ENCODE measurements at regions not wholly inside any gene's neighbourhood (a gene's known extent, or its start where the extent isn't known, plus 50 kb on each side); places are given as distances from the start of the nearest gene placed in this dataset.

DNA sequence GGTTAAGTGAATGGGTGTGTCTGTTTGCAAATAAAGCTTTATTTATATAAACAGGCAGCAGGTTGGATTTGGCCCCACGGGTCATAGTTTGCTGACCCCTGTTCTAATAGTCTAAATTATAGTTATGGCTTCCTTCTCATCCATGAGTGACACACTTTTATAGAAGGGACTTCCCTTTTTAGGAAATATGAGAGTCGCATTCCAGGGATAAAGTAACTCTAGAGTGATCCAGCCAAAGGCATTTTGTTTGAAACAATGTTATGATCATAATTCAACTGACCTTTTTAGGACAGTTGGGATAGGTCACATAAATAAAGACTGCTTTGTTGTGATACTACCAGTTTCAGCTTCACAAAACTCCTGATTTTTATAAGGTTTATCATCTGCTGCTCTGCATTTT is 87.9 kb downstream of the ALX1 start:
- no peak for TF ChIP-seq CTCF (IDR thresholded peaks at IDR 0.05; ENCODE audit: unreplicated experiment in 3 of 3)
- Mint-ChIP-seq H3K27ac (no peak overlapping the region), H3K4me1 (peaks cover 9% of the 10 kb centered on the region), H3K4me3 (no peak overlapping the region), H3K27me3 (ENCODE audit: low read depth) (no peaks in the 10 kb centered on the region), H3K36me3 (ENCODE audit: low read depth) (no peaks in the 10 kb centered on the region), H3K9me3 (no peaks in the 10 kb centered on the region)

DNA sequence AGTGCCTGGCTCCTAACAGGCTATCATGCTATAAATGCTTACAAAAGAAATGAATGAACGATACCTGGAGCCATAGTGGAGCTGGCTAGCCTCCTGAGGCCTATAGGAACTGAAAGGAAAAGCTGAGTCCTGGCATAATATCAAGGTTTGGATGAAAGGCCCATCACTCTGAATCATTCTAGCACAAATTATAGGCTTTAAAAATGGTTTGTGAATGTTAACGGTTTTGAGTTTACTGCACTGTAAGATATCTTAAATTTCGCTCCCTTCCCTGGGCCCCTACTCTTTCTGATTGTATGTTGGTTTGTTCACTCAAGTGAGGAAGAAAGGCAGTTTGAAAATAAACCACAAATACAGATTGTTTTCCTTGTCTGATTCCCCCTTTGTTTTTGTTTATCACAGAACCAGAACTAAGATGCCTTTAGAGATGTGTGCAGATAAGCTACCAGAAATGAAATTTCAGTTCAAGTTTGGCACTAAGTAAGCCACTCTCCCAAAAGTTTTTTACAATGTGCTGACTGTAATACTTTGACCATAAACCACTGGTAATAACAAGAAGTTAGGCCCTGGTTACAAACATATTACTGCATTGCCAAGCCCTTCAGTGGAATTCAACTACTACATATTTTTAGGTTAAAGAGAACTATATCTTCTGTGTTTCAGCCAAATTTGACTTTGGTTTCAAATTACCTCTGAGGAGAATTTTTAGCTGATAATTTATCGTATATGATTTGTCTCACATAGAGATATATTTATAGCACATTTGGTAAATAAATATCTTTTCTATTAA is 89.5 kb downstream of the ALX1 start:
- Mint-ChIP-seq H3K9me3 (no peaks in the 10 kb centered on the region), H3K27ac (peak overlapping the region; percentile 83 to 89 (median 84)), H3K4me3 (no peak overlapping the region), H3K4me1 (peaks cover 9% of the 10 kb centered on the region), H3K36me3 (ENCODE audit: low read depth) (no peaks in the 10 kb centered on the region), H3K27me3 (ENCODE audit: low read depth) (no peaks in the 10 kb centered on the region)
- no peak for TF ChIP-seq CTCF (IDR thresholded peaks at IDR 0.05; ENCODE audit: unreplicated experiment in 3 of 3)

DNA sequence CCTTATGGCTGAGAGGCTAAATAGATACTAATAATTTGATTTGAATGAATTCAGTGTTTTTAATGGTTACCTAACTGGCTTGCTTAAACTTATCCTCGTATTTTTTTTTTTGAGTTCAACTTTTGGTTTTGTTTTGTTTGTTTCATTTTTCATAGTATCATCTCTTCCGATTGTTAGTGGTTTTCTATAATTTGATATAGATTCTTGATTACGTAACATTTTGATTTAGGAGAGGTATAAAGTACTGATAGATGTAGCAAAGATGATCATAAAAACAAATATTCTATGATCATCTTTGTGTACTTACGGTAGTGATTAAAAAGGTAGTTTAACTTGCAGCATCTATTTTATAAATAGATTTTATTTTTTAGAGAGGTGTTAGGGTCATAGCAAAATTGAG is 93.0 kb downstream of the ALX1 start:
- Mint-ChIP-seq H3K27me3 (ENCODE audit: low read depth) (no peaks in the 10 kb centered on the region), H3K9me3 (no peaks in the 10 kb centered on the region), H3K36me3 (ENCODE audit: low read depth) (no peaks in the 10 kb centered on the region), H3K4me3 (no peak overlapping the region), H3K4me1 (peaks cover 9% of the 10 kb centered on the region), H3K27ac (no peak overlapping the region)
- TF ChIP-seq CTCF (IDR thresholded peaks at IDR 0.05; ENCODE audit: unreplicated experiment in 3 of 3), result no peak

DNA sequence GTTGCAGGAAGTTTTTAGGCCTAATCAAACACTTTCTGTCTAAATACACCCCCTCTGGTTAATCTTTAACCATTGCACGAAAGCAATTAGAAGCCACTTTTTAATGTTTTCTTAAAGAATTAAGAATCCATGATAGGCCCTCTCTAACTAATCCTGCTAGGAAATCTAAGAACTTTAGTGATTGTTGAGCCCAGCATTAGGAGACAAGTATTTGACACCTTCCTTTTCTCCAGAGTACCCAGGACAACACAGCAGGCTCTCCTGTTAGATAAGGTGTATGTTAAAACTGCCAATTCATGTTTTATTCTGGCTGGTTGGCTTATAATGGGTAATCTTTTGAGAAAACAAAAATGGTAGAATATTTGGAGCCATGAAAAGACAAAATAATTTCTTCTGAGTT is 95.0 kb downstream of the ALX1 start:
- Mint-ChIP-seq H3K27me3 (ENCODE audit: low read depth) (no peaks in the 10 kb centered on the region), H3K36me3 (ENCODE audit: low read depth) (no peaks in the 10 kb centered on the region), H3K9me3 (no peaks in the 10 kb centered on the region), H3K4me3 (no peak overlapping the region), H3K27ac (no peak overlapping the region), H3K4me1 (no peaks in the 10 kb centered on the region)
- TF ChIP-seq CTCF (IDR thresholded peaks at IDR 0.05; ENCODE audit: unreplicated experiment in 3 of 3), result no peak

DNA sequence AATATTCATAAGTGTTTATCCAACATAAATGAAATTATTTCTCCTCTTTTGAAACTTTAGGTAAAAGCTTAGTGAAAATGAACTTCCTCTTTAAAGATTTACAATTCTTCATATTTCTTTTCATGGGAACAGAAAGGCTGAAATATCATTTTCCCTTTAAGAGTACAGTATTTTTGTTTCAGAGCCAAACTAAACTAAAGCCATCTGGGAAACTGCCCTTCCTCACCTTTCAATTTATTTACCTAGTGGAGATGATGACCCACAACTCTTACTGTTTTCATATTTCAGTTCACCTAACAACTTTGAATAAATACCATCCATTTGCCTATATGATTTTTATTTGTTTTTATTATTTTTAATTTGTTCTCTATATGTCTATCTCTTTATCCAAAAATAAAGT is 105.4 kb downstream of the ALX1 start:
- peak overlapping the region in 1 of 3 experiments; percentile 25 for H3K27ac Mint-ChIP-seq
- no peaks in the 10 kb centered on the region for H3K4me1 Mint-ChIP-seq
- no peaks in the 10 kb centered on the region for H3K9me3 Mint-ChIP-seq
- H3K36me3 Mint-ChIP-seq (ENCODE audit: low read depth), result no peaks in the 10 kb centered on the region
- no peak overlapping the region for H3K4me3 Mint-ChIP-seq
- H3K27me3 Mint-ChIP-seq (ENCODE audit: low read depth), result no peaks in the 10 kb centered on the region
- no peak for TF ChIP-seq CTCF (IDR thresholded peaks at IDR 0.05; ENCODE audit: unreplicated experiment in 3 of 3)

GRCh38 chr12:85390266-85390665 is 110.2 kb downstream of the ALX1 start:
- H3K27me3 Mint-ChIP-seq (ENCODE audit: low read depth), result no peaks in the 10 kb centered on the region
- no peaks in the 10 kb centered on the region for H3K36me3 Mint-ChIP-seq (ENCODE audit: low read depth)
- no peaks in the 10 kb centered on the region for H3K9me3 Mint-ChIP-seq
- peaks cover 6% of the 10 kb centered on the region for H3K4me1 Mint-ChIP-seq
- H3K4me3 Mint-ChIP-seq, result no peak overlapping the region
- no peak overlapping the region for H3K27ac Mint-ChIP-seq
- TF ChIP-seq CTCF (IDR thresholded peaks at IDR 0.05; ENCODE audit: unreplicated experiment in 3 of 3), result no peak
